WTC11 (cell line): ENCODE measurements at regions not wholly inside any gene's neighbourhood (a gene's known extent, or its start where the extent isn't known, plus 50 kb on each side); places are given as distances from the start of the nearest gene placed in this dataset.

Experiments
- CREB1 ChIP-seq: sonication (generic); formaldehyde crosslinking; IDR thresholded peaks from 2 replicates; pipeline ENCODE4 v1.8.0; 2023; ENCODE audit warnings: mild to moderate bottlenecking, missing genetic modification reagents
- E2F1 ChIP-seq: sonication (generic); formaldehyde crosslinking; IDR thresholded peaks from 2 replicates; pipeline ENCODE4 v1.8.0; 2022; ENCODE audit warnings: mild to moderate bottlenecking, missing genetic modification reagents
- JUN ChIP-seq: sonication (generic); formaldehyde crosslinking; IDR thresholded peaks from 2 replicates; pipeline ENCODE4 v1.8.0; 2023; ENCODE audit warnings: mild to moderate bottlenecking, missing genetic modification reagents
- MAX ChIP-seq: sonication (generic); formaldehyde crosslinking; IDR thresholded peaks from 2 replicates; pipeline ENCODE4 v1.8.0; 2022; ENCODE audit warnings: mild to moderate bottlenecking, missing genetic modification reagents
- NFYB ChIP-seq: sonication (generic); formaldehyde crosslinking; conservative IDR thresholded peaks from 2 replicates; pipeline ENCODE4 v1.8.0; 2022; ENCODE audit warnings: low read depth, missing genetic modification reagents
- SP1 ChIP-seq: sonication (generic); formaldehyde crosslinking; conservative IDR thresholded peaks from 2 replicates; pipeline ENCODE4 v1.8.1; 2022; ENCODE audit warnings: missing genetic modification reagents
- TEAD4 ChIP-seq: sonication (generic); formaldehyde crosslinking; IDR thresholded peaks from 2 replicates; pipeline ENCODE4 v1.8.0; 2022; ENCODE audit warnings: mild to moderate bottlenecking, missing genetic modification reagents
- ZNF121 ChIP-seq: sonication (generic); formaldehyde crosslinking; IDR thresholded peaks from 2 replicates; pipeline ENCODE4 v1.8.0; 2023; ENCODE audit warnings: missing genetic modification reagents
- TF ChIP-seq, protein P1 (sequence below): fragments of 200-600 bp; IDR thresholded peaks from 2 replicates; pipeline ENCODE4 v1.8.0; 2022; ENCODE audit warnings: antibody characterized with exemption
- TF ChIP-seq, protein P2 (sequence below): sonication (generic); formaldehyde crosslinking; IDR thresholded peaks from 2 replicates; pipeline ENCODE4 v1.8.1; 2022; ENCODE audit warnings: mild to moderate bottlenecking, moderate library complexity, missing genetic modification reagents
- TF ChIP-seq, protein P3 (sequence below): sonication (generic); formaldehyde crosslinking; IDR thresholded peaks from 2 replicates; pipeline ENCODE4 v1.8.1; 2023; ENCODE audit warnings: mild to moderate bottlenecking, missing genetic modification reagents

GRCh38 chr1:4147509-4147908 is 247.4 kb upstream of the C1orf174 start:
- TF ChIP-seq, protein P1, sequence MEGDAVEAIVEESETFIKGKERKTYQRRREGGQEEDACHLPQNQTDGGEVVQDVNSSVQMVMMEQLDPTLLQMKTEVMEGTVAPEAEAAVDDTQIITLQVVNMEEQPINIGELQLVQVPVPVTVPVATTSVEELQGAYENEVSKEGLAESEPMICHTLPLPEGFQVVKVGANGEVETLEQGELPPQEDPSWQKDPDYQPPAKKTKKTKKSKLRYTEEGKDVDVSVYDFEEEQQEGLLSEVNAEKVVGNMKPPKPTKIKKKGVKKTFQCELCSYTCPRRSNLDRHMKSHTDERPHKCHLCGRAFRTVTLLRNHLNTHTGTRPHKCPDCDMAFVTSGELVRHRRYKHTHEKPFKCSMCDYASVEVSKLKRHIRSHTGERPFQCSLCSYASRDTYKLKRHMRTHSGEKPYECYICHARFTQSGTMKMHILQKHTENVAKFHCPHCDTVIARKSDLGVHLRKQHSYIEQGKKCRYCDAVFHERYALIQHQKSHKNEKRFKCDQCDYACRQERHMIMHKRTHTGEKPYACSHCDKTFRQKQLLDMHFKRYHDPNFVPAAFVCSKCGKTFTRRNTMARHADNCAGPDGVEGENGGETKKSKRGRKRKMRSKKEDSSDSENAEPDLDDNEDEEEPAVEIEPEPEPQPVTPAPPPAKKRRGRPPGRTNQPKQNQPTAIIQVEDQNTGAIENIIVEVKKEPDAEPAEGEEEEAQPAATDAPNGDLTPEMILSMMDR = no peak
- TF ChIP-seq TEAD4 (CRISPR knock-in tag) = no peak
- TF ChIP-seq CREB1 (CRISPR knock-in tag) = no peak
- TF ChIP-seq, protein P2, sequence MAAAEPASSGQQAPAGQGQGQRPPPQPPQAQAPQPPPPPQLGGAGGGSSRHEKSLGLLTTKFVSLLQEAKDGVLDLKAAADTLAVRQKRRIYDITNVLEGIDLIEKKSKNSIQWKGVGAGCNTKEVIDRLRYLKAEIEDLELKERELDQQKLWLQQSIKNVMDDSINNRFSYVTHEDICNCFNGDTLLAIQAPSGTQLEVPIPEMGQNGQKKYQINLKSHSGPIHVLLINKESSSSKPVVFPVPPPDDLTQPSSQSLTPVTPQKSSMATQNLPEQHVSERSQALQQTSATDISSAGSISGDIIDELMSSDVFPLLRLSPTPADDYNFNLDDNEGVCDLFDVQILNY = no peak
- TF ChIP-seq ZNF121 = no peak
- TF ChIP-seq, protein P3, sequence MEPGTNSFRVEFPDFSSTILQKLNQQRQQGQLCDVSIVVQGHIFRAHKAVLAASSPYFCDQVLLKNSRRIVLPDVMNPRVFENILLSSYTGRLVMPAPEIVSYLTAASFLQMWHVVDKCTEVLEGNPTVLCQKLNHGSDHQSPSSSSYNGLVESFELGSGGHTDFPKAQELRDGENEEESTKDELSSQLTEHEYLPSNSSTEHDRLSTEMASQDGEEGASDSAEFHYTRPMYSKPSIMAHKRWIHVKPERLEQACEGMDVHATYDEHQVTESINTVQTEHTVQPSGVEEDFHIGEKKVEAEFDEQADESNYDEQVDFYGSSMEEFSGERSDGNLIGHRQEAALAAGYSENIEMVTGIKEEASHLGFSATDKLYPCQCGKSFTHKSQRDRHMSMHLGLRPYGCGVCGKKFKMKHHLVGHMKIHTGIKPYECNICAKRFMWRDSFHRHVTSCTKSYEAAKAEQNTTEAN (CRISPR knock-in tag) = no peak
- no peak for TF ChIP-seq SP1
- TF ChIP-seq MAX = no peak
- no peak for TF ChIP-seq NFYB (CRISPR knock-in tag)
- TF ChIP-seq JUN (CRISPR knock-in tag) = no peak
- TF ChIP-seq E2F1 (CRISPR knock-in tag) = no peak
